Stromal cell of bone marrow (primary cell): ENCODE measurements at regions not wholly inside any gene's neighbourhood (a gene's known extent, or its start where the extent isn't known, plus 50 kb on each side); places are given as distances from the start of the nearest gene placed in this dataset.
A peak's percentile ranks its signal among the peaks of the same experiment; 100 is the strongest.

Experiments used
- DNase-seq: peaks from one replicate; pipeline ENCODE4 v3.0.0-alpha.2; 2012; ENCODE audit warnings: low read depth

- no peak for DNase-seq
These were observed 209.5 kb upstream of the POU3F1 start for GRCh38 chr1:38256072-38256471.

- DNase-seq: no peak
These were observed 206.7 kb upstream of the POU3F1 start for GRCh38 chr1:38253314-38253713.

DNA sequence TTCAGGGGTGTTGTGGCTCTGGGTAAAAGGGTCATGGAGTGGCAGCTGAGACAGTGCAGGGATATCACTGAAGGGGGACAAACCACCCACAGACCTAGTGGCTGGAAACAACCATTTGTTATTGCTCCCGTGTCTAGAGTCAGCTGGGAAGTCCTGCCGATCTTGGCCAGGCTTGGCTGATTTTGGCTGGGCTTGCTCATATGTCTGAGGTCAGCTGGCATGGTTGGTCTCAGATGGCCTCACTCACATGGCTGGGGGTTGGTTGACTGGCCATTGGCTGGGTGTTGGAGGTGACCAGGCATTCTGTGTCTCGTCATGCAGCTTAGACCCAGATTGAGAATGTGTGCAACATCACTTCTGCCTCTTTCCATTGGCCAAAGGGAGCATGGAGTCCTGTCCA, 203.8 kb upstream of the POU3F1 start:
- DNase-seq: no peak

DNA sequence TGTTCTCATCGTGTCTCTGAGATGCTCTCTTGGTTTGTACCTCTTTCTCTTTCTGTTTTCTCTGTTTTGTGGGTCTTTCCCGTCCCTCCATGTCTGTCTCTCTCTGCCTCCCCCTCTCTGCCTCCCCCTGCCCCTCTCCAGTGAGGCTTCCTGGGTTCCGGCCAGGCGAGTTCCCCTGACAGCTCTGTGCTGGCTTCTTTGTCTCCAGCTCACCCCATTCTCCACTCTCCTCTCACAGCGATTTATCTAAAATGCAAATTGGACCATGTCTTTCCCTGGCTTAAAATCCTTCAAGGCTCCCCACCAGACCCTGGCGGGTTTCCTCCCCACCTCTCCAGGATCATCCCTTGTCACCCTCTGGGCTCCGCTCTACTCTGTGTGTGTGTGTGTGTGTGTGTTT, 202.4 kb upstream of the POU3F1 start:
- DNase-seq: no peak

GRCh38 chr1:38246955-38247952, 200.7 kb upstream of the POU3F1 start:
- DNase-seq: peak; percentile 8

DNA sequence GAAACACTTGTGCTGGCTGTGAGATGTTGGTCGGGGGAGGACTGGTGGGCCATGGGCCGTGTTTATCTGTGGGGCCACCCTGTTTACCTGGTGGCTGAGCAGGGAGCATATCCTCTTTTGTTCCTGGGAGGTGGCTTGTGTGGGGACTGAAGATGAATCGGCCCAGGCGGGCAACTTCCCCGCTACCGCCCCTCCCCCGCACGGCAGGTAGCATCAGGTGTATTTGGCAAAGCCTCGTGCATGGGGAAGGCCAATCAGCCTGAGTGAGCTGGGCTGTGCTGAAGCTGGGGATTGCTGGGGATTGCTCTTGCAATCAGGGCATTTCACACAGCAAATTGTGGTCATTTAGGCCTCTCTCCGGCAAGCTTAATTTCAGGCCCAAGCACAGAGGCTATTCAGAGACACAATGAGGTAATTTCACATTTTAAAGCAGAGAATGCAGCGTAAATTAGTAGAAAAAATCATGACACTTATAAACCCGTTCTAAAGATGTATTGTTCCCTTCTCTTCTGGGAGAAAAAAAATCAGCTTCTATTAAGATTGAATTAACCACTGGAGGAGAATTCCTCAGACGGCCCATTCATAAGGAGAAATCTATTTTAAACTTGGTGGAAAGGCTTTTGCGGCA, 197.7 kb upstream of the POU3F1 start:
- no peak for DNase-seq

DNA sequence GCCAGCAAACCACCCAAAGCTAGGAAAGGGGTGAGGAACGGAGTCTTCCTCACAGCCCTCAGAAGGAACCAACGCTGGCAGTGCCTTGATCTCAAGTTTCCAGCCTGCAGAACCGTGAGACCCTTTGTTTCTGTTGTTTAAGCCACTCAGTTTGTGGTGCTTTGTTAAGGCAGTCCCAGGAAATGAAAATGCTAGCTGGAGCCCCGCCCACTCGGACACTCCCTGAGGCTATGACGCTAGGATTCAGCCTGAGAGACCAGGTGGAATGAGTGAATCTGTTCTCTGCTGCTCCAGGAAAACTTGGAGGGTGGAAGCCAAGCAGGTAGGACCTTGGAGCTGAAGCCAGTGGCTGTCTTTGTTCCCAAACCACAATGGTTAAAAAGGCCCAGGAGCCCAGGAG, 196.5 kb upstream of the POU3F1 start:
- no peak for DNase-seq

DNA sequence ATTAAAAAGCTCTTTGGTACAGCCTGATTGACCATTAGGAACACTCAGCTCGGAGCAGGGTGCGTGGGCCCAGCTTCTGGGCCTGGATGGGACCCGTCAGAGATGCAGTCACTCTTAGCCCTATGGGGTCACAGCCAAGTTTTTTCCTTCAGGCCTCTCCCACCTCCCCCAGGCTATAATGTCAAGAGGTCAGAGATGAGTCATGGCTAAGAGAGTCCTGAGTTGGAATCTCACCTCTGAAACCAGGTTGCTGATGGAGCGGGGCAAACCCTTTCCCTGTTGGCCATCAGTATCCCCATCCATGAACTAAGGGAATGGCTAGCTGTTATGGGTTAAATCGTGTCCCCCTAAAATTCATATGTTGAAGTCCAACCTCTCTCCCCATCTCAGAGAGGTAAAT, 195.9 kb upstream of the POU3F1 start:
- DNase-seq: no peak

DNA sequence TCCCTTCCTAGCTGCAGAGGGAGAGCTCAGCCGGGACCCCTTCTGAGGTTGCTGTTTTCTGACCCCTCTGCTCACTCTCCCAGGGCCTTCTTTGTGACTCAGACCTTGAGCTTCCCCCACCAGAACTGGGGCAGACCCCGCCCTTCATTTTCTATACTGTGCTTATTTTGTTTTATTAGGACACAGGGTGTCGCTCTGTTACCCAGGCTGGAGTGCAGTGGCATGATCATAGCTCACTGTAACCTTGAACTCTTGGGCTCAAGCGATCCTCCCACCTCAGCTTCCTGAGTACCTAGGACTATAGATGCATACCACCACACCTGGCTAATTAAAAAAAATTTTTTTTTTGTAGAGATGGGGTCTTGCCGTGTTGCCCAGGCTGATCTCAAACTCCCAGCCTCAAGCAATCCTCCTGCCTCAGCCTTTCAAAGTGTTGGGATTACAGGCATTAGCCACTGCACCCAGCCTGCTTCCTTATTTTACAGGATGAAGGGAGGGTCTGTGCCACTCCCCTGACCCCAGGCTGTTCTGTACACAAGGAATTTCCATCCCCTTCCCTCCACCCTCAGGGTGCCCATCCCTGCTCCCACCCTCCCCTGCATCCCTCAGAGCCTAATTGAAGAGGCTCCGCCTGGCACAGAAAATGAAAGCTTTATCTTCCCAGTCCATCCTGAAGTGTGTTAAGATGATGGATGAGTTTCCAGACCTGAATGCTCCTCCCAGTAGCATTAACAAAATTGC, 195.2 kb upstream of the POU3F1 start:
- no peak for DNase-seq

GRCh38 chr1:38240618-38241017, 194.0 kb upstream of the POU3F1 start:
- DNase-seq: no peak

DNA sequence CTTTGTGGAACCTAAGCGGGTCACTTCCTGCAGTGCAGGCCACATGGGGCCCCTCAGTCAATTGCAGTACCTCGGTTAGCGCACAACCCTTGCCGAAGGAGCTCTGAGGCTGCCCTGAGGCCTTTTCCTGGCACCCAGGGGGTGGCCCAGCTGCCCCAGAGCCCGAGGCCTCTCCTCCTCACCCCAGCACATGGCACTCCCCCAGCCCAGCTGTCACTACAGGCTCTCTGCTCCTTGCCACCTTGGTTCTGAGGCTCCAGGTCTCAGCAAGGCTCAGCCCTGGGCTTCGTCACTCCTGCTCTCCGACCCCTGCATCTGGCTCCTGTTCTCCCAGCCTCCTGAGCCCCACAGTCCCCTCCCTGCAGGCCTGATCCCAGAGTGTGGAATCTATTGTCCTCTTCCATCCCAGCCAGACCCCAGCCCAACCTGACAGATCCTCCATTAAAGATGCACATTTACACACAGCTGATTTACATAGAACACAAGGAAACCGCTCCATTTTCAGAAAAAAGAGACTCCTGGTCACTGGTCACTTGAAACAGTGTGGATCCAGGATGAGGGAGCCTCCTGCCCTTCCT, 192.8 kb upstream of the POU3F1 start:
- no peak for DNase-seq

DNA sequence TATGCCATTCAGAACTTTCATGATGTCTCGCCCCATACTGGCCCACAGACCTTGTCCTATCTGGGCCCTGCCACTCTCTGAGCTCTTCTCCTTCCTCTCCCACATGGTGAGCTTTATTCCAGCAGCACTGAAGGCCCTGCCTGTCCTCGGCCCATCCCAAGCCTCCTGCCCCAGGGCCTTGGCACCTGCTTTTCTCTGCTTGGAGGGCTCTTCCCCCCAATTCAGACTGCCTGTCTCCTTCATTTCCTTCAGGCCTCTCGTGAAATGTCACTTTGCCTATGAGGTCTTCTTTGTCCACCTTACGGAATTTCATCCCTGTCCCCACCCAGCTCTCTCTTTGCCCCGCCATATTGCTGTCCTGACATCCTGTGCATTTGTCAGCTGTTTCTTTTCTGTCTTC, 191.7 kb upstream of the POU3F1 start:
- no peak for DNase-seq

- peak; percentile 62 for DNase-seq
These were observed 189.1 kb upstream of the POU3F1 start for GRCh38 chr1:38235705-38236104.

DNA sequence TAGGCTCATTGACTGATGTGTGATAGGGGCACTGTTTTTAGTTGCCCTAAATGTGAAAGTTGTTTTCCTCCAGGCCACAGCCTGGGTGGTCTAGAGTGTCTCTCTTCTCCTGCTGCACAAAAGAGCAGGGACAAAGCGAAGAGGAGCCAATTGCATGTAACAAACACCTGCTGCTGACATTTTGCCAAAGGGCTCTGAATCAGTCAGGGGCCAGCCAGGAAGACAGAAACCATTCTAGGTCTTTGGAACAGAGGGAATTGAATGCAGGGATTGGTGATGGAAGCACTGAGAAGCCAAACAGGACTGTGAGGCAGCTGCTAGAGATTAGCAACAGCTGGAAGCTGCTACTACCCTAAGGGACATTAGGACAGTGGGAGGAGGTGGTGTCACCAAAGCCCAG, 185.3 kb upstream of the POU3F1 start:
- no peak for DNase-seq

DNA sequence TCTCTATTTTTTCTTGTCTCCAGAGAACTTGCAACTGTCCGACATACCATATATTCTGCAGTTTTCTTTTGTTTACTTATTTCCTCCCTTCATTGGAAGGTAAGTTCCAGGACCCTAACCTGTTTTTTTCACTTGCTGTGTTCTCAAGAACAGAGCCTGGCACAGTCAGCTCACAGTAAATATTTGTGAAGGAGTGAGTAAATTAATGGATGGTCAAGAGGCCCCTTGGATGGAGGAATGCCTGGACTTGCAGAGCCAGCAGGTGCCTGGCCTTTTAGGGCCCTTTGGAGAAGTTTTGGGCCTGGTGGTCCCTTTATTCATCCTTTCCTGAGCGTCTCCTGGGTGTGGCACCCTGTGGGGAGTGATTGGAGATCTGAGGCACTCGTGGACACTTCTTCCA, 182.1 kb upstream of the POU3F1 start:
- DNase-seq: no peak

GRCh38 chr1:38225745-38226144, 179.2 kb upstream of the POU3F1 start:
- no peak for DNase-seq

- DNase-seq: no peak
These were observed 176.8 kb upstream of the POU3F1 start for GRCh38 chr1:38223391-38223790.

DNA sequence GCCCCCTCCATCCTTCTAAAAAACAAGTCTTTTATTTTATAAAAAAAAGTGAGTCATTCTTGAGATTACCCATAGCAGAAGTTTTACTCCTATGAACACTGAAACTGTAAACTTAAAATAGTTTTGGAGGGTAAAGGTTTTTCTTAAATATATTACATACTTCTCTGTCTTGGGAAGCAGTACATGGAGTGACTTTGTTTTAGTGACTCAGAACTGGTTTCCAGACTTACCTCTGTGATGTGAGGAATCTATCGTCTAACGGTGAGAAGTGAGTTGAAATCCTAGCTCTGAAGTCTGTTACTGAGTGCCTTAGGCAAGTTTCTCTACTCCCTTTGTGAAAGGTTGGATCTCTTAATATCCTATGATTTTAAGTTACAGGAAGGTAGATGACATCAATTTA, 176.3 kb upstream of the POU3F1 start:
- no peak for DNase-seq

DNA sequence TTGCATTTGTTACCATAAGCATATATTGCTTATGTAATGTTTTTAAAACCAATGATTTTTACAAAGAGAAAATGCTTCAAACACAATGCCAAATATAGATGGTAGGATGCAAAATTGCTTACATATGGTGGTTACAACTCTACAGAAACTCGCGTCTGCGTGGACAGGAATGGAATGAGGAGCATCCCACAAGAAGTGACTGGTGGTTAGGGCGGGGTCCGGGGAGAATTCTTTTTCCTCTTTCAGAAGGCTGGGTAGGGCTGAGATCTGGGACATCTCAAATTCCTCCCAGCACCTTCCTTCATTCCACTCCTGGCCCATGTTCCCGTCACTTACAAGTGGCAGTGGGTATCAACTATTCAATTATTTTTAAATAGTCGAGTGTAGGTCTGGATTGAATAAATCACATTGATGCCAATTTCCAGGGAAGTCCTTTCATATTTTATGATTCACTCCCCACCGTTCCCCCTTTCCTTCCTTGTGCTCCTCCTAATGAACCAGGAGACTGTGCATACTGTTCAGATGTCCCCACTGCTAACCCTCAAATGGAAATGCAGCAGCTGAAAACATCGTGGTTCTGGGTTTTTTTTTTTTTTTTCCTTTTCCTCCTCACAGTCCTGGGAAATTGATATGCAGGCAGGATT, 174.5 kb upstream of the POU3F1 start:
- DNase-seq: peak; percentile 13

GRCh38 chr1:38217316-38217715, 170.7 kb upstream of the POU3F1 start:
- DNase-seq: no peak

DNA sequence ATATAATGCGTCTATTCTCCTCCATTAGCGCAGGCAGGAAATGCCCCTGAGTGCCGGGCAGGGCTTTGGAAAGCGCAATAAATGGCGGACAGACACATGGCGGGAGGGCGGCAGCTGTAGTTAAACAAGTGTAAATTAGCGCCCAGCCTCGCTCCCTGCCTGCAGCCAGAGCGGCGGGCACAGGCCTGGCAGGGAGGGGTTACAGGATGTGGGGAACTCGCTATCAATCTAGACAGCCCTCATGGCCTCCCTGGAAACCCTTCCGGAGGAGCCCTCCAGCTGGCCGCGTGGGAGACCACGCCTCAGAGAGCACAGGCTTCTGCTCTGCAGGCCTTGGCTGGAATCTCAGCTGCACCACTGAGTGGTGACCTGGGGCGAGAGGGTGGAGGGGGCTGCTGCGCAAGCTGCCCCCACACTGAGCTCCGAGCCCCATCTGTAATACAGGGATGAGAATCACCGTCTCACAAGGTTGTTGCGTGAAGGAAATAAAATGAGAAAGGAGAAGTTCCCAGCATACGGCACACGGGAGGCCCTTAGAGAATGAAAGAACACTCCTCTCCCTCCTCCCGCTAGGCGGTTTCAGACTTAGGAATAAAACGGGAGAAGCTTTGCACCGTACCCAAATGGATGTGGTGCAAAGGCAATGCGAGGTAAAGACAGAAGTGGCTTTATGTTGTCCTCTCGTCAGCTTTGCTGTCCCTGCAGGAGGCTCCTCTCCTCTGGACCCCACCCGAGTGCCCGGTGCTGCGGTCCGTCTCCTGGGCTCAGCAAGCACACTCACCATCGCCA, 167.2 kb upstream of the POU3F1 start:
- no peak for DNase-seq
